ENCODE measurements at regions not wholly inside any gene's neighbourhood (a gene's known extent, or its start where the extent isn't known, plus 50 kb on each side); places are given as distances from the start of the nearest gene placed in this dataset.
"Not testable (repeated sequence)": the region's sequence is repeated elsewhere in the genome, so short reads cannot be mapped to it uniquely, and the experiment has no call there.

DNA sequence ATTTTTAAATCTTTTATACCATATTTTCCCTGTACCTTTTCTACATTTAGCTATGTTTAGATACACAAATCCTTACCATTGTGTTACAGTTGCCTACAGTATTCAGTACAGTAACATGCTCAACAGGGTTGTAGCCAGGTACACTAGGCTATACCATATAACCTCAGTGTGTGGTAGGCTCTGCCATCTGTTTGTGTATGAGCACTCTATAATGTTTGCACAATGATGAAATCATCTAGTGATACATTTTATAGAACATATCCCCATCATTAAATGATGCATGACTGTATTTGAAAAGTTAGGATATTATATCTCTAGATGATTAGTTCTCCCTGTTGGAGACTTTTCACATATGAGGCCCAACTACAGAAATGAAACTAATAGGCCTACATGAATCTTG is 188.6 kb downstream of the STK31 start:
- Histone ChIP-seq H3K36me3 (no peaks in the 10 kb centered on the region), H3K27me3 (no peaks in the 10 kb centered on the region), H3K4me1 (no peaks in the 10 kb centered on the region), H3K9me3 (no peaks in the 10 kb centered on the region), H3K27ac (no peak overlapping the region), H3K4me3 (no peak overlapping the region)
- intact Hi-C loops (cut with DNase I) = no loop called here
- DNase-seq = no peak
- no peak for ATAC-seq
- TF ChIP-seq POLR2A (IDR thresholded peaks at IDR 0.05) = no peak
- TF ChIP-seq, protein P1, sequence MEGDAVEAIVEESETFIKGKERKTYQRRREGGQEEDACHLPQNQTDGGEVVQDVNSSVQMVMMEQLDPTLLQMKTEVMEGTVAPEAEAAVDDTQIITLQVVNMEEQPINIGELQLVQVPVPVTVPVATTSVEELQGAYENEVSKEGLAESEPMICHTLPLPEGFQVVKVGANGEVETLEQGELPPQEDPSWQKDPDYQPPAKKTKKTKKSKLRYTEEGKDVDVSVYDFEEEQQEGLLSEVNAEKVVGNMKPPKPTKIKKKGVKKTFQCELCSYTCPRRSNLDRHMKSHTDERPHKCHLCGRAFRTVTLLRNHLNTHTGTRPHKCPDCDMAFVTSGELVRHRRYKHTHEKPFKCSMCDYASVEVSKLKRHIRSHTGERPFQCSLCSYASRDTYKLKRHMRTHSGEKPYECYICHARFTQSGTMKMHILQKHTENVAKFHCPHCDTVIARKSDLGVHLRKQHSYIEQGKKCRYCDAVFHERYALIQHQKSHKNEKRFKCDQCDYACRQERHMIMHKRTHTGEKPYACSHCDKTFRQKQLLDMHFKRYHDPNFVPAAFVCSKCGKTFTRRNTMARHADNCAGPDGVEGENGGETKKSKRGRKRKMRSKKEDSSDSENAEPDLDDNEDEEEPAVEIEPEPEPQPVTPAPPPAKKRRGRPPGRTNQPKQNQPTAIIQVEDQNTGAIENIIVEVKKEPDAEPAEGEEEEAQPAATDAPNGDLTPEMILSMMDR (IDR thresholded peaks at IDR 0.05) = no peak

DNA sequence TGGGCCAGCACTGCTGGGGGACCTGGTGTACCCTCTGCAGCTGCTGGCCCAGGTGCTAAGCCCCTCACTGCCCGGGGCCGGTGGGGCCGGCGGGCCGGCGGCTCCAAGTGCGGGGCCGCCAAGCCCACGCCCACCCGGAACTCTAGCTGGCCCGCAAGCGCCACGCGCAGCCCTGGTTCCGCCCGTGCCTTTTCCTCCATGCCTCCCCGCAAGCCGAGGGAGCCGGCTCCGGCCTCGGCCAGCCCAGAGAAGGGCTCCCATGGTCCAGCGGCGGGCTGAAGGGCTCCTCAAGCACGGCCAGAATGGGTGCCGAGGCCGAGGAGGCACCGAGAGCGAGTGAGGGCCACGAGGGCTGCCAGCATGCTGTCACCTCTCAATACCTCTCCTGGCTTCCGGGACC is 194.9 kb downstream of the STK31 start:
- WGBS (ENCODE audit: insufficient coverage, low coverage, low lambda C conversion rate, missing lambda C conversion rate) = 63% methylated on average over 7 of the region's 30 CpGs
- H3K36me3 ChIP-seq, DNase-seq: not testable (repeated sequence)

DNA sequence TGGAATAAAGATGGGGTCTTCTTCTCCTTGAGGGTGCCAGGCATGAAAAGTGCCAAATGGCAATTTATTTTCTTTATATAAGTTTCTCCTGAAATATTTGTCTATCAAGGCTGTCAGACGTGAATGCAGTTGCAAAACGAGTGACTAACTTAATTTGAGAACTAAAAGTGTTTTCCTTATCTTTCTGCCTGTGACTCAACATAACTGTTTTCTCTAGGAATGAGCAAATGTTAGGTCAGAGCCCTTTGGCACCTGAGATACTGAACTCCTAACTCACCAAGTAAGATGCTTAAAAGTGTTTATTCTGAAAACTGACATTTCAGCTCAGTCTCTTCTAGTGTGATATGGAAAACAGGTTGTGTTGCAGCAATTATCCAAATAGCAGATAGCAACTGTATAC is 197.0 kb downstream of the STK31 start:
- no peaks in the 10 kb centered on the region for H3K36me3 ChIP-seq
- TF ChIP-seq POLR2A (IDR thresholded peaks at IDR 0.05) = no peak
- TF ChIP-seq, protein P1 (IDR thresholded peaks at IDR 0.05) = no peak
- no peaks in the 10 kb centered on the region for H3K4me1 ChIP-seq
- DNase-seq = no peak
- 11% methylated on average over 2 of the region's 2 CpGs for whole genome bisulfite sequencing (ENCODE audit: insufficient coverage, low coverage, low lambda C conversion rate, missing lambda C conversion rate)
- H3K27me3 ChIP-seq = no peaks in the 10 kb centered on the region
- ATAC-seq = no peak
- intact Hi-C loops (cut with DNase I) = no loop called here
- H3K27ac ChIP-seq = no peak overlapping the region
- no peak overlapping the region for H3K4me3 ChIP-seq
- H3K9me3 ChIP-seq = no peaks in the 10 kb centered on the region

More for the DNA sequence above, 194.9 kb downstream of the STK31 start:
- H3K4me3 ChIP-seq; H3K27me3 ChIP-seq; H3K27ac ChIP-seq; intact Hi-C loops (cut with DNase I); H3K4me1 ChIP-seq; ATAC-seq; H3K9me3 ChIP-seq: not testable (repeated sequence)

DNA sequence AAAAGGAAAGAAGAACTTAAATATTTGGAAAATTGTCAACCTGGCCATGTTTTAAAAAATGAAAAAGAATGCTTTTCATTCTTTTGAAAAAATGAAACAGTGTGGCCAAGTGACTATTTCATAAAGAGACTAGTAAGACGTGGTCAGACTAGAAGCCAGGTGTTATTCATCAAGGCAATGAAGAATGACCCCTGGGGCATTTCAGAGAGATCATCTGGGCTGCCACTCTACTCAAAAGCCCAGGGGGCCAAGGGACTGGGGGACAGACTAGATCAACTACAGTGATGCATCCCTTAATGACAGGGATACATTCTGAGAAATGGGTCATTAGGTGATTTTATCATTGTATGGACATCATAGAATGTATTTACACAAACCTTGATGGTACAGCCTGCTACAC is 199.4 kb downstream of the STK31 start:
- intact Hi-C loops (cut with DNase I) = no loop called here
- TF ChIP-seq, protein P1 (IDR thresholded peaks at IDR 0.05) = no peak
- no peak for TF ChIP-seq POLR2A (IDR thresholded peaks at IDR 0.05)
- H3K9me3 ChIP-seq = no peaks in the 10 kb centered on the region
- H3K4me1 ChIP-seq = no peaks in the 10 kb centered on the region
- H3K36me3 ChIP-seq = no peaks in the 10 kb centered on the region
- no peak overlapping the region for H3K4me3 ChIP-seq
- H3K27ac ChIP-seq = no peak overlapping the region
- ATAC-seq (no peak), DNase-seq (no peak)
- 29% methylated on average over 1 of the region's 1 CpG for WGBS (ENCODE audit: insufficient coverage, low coverage, low lambda C conversion rate, missing lambda C conversion rate)
- no peaks in the 10 kb centered on the region for H3K27me3 ChIP-seq

DNA sequence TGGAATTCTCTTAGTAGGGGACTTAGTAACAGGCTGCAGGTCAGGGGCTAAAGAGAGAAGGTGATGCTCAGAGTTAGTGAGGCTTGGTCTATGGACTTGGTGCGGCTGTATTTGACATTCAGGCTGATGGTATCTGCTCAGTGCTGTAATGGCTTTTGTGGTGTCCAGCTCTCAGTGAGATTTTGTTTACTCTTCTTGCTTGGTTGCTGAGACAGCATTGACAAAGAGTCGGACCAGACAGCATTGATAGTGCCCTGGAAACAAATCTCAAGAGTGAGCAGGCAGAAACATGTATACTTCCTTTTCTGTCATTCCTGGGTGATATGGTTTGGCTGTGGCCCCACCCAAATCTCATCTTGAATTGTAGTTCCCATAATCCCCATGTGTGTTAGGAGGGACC is 202.0 kb downstream of the STK31 start:
- no peak for TF ChIP-seq POLR2A (IDR thresholded peaks at IDR 0.05)
- TF ChIP-seq, protein P1 (IDR thresholded peaks at IDR 0.05) = no peak
- intact Hi-C loops (cut with DNase I) = no loop called here
- no peak overlapping the region for H3K27ac ChIP-seq
- no CpG with 5 or more reads among the region's 2 CpGs for WGBS (ENCODE audit: insufficient coverage, low coverage, low lambda C conversion rate, missing lambda C conversion rate)
- no peaks in the 10 kb centered on the region for H3K9me3 ChIP-seq
- H3K36me3 ChIP-seq = no peaks in the 10 kb centered on the region
- no peaks in the 10 kb centered on the region for H3K4me1 ChIP-seq
- no peak for ATAC-seq
- no peak overlapping the region for H3K4me3 ChIP-seq
- DNase-seq = no peak
- no peaks in the 10 kb centered on the region for H3K27me3 ChIP-seq
